NOMO-1 treated with dmso at 0.1 percent for 144 hours (cell line): ENCODE measurements at regions not wholly inside any gene's neighbourhood (a gene's known extent, or its start where the extent isn't known, plus 50 kb on each side); places are given as distances from the start of the nearest gene placed in this dataset.

Source experiments
- DNase-seq: peaks from one replicate; lab custom pipeline; 2025; ENCODE audit not compliant: unreplicated experiment; lab: John Stamatoyannopoulos, UW

DNA sequence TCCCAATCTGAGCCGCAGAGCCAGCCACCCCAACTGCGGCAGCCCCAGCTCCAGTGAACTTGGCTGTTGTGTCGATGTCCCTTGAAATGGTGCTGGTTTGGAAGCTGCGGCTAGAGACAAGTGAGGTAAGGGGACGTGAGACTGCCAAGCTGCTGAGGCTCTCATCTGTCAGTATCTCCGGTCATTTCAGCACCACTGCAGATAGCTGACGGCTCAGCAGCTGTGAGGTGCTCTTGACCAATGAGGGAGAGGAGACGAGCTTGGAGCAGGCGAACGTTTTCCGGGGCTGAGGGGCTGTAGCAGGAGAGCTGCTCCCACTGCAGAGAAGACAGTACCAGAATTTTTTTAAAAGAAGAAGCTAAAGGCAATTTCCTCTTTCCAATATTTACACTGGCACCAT lies 175.5 kb upstream of the CASK start:
- no peak for DNase-seq

DNA sequence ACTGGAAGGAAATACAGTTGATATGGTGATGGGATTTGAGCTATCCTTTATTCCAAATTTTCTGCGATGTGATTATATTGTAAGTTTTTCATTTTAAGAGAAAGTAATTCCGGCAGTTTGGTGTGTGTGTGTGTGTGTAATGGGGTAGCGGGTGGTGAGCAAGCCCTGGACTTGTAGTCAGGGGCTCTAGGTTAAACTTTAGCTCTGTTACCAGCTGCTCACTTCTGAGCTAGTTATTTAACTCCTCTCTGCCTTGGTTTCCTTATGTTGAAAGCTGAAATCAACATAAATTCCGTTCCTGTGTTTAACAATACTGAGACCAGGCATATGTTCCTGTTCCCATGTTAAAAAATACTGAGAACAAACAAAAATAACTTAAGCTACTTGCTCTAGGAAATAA lies 174.1 kb upstream of the CASK start:
- DNase-seq: no peak

DNA sequence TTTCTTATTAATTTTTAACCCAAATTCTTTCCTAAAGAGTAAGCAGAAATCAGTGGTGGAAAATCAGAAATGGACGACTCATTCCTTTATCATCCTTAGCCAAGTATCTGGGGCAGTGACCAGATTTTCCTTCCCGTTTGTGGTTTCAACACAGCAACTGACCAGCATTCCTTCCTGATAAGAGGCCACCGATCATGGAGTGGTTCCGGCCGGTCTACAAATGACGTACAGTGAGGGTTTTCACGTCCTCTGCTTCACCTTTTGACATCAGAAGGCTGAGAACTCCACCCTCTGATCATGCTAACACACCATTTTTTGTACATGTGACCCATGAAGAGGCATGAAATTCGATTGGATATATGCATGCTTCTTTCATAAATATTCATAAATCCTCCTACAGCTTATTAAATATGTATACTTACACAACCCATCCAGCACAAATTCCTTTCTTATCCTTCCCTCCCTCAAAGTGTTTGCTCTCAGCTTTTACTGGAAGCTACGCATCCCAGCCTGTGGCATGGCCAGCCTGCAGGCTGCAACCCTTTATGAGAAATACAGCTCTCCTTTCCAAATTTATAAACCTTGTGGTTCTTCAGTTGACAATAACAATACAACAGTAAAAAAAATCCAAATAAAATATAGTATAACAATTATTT lies 173.0 kb upstream of the CASK start:
- DNase-seq: no peak

DNA sequence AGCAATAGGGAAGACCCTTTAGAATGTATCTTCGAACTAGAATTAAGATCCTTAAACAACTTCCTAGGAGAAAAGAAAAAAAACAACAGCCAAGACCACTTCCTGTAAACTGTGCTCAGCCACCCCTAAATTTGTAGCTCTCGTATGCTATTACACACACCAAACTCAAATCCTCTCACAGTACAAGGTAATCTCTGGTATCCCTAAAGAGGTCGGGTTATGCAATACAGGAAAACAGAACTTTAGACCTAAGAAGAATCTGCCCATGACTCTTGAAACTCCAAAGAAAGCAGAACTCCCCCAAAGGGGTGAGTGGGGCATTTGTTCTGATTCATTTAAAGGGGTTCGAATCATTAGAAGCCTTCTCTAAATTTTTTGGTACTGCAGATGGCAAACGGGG lies 170.9 kb upstream of the CASK start:
- peak; percentile 16 for DNase-seq

DNA sequence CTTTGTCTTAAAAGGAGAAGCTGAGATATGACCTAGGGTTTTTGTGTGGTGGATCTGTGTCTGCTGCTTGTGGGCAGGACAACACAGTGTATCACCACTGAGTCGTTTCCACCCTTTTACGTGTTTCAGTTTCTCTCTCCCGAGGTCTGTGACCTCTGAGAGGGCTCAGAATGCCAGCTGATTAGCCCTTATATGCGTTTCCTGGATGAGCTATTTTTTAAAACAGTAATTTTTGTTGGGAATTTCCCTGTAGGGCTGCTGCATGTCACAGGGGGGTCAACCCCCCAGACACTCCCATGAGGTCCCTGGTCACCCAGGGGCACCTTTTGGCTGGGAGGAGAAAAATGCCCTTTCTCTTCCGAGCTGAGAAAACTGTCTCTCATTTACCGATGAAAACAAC lies 170.4 kb upstream of the CASK start:
- no peak for DNase-seq

DNA sequence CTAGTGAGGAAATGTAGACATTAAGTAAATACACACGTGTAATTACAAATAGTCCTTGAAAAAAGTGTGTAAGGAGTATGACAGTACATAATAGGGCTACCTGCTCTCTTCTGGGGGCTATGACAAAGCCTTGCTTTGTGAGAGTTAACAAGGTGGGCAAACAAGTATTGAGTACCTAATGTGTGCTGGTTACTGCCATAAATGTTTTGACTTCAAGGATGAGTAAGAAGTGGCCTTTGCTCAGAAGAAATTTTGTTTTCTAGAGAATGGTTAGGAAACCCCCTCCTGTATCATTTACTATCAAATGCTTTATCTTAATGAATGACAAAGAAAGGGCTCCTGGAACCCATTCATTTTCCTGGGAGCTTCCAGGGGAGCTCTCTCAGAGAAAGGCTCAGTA lies 167.0 kb upstream of the CASK start:
- no peak for DNase-seq

DNA sequence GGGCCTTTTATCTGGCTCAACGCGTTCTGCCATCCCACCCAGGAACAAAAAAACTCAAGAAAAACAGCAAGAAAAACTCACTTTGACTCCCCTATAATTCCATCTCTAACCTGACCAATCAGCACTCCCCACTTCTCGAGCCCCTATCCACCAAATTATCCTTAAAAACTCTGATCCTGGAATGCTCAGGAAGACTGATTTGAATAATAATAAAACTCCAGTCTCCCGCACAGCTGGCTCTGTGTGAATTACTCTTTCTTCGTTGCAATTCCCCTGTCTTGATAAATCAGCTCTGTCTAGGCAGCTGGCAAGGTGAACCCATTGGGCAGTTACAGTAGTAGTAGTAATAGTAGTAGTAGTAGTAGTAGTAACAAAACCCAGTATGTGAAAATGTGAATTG lies 165.7 kb upstream of the CASK start:
- DNase-seq: no peak

DNA sequence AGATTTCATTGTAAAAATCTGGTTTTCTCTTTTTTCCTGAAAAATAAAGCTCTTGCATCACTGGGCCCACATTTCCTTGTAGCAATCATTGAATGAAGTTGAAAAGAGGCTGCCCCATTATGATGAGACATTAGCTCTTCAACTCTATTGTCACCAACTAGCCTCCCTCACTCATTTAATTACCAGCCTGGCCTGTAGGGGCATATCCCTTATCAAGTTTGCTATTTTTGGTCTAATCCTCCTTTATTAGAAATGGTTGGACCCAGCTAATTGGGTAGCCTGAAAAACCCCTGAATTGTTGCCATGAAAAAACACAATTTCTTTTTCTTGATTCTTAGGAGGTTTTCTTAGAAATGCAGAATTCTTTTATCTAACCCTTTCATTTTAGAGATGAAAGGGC lies 164.6 kb upstream of the CASK start:
- no peak for DNase-seq

DNA sequence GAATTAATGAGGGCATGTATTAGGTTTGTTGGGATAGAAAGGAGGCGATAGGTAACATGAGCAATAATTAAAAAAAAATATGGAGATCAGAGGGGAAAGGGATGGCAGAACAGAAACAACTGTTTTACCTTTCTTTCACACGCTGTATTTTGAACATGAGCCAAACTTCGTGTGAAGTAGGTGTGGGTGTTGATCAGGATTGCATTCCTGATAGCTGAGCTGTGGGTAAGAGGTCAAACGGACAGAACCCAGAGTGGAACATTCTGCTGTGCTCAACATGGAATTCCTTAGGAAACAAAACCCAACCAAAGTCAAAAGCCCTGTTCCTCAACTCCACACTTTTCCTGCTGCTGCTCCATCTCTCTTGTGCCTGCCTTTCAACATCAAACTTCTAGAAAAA lies 162.5 kb upstream of the CASK start:
- no peak for DNase-seq

DNA sequence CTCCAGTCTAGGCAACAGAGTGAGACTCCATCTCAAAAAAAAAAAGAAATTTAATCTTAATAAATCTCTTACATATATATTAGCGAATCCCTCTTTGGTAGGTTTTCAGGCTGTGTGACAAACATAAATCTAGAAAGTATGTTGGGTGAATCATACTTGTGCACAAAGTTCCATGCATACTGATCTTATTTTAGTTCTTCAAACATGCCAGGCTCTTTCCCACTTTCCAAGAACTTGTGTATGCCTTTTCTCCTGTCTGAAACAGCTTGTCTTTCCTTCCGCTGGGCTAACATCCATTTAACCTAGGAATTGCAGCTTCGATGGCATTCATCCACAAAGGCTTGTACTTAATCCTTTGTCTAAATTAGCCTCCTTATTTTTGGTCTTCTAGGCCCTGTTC lies 156.6 kb upstream of the CASK start:
- no peak for DNase-seq

DNA sequence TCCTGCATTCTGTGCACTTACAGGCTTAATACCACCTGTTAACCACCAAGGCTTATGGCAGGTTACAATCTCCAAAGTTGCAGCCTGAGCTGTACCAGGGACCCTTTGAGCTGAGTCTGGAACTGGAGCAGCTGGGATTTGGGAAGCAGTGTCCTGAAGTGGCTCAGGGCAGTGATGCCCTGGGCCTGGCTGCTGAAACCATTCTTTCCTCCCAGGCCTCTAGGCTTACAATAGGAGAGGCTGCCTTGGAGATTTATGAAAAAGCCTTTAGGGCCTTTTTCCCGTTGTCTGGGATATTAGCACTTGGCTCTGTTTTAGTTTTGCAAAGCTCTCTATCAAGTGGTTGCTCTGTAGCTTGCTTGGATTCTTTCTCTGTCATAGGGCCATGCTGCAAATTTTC lies 154.3 kb upstream of the CASK start:
- DNase-seq: no peak

DNA sequence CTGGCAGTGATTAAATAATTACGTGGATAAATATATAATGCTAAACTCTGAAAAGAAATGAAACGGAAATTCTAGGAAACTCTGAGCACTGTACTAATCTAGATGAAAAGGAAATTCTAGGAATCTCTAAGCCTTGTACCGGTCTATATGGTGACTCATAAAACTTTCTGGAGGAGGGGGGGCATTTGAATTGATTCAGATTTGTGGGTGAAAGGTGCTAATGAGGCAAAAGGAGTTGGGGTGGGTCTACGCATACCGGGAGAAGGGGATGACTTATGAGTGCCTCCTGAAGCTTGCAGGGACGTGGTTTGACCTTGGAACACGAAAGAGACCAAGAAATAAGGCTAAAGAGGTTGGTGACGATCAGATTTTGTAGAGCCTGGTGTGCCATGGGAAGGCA lies 151.7 kb upstream of the CASK start:
- no peak for DNase-seq

DNA sequence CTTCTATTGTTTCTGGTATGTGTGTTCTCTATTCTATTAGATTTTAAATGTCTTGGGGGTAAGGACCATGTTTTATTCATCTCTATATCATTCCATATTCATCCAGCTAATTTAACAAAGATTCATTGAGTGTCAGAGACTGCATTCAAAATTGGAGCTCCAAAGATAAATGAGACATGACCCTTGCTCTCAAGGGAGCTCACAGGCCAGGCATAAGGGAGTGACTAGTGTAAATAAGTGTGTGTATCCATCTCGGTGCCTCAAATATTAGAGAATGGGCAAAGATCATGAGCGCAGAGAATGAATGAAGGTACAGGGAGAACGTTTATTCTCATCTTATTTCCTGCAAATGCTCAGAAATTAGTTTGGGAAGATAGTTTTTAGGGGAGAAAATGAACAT lies 150.1 kb upstream of the CASK start:
- no peak for DNase-seq

DNA sequence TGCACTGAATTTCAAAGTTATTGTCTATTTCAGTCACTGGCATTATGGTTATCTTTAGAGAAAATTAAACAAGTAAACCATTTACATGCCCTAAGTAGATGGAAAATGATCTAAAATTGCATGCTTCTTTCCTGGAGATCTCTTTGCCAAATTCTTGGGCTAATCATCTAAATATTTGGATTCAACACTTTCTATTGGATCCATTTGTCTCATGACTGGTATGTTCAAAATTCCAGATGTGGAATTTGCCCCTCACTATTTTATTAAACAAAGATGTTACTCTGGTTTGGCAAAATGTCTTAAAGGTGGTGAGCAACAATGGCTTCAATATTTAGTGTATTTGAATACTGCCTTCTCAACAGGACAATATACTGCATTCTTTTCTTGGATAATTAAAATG lies 147.5 kb upstream of the CASK start:
- no peak for DNase-seq

DNA sequence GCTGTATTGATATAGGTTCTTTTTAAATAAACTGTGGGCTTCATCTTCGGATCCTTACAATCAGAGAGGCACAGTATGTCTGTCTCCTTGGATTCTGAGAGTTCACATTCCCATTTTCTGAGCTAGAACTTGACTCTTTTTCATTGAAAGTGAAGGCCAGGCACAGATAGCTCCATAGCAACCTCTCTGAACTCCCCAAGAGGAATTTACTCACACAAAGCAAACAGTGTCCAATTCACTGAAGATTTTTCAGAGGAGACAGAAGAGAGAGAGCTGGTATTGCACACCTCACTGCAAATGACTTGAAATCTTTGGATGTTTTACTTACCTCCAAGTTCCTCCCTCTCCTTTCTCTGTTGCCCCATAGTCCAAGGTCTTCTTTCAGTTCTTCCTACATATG lies 130.9 kb upstream of the CASK start:
- DNase-seq: no peak

DNA sequence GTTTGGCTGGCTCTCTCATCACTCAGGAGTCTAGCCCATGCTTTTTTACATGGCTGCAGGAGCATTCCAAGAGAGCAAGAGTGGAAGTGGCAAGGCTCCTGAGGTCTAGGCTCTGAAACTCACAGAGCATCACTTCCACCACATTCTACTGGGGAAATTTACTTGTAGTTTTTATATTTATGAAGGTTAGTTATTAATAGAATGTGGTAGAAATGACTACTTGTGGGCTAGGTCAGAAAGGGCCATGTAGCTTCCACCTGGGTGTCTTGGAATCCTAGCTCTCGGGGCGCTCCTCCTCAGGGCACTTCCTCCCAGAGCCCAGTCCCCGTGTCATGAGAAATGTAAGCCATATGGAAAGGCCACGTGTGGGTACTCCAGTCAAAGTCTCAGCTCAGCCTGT lies 127.0 kb upstream of the CASK start:
- DNase-seq: no peak

DNA sequence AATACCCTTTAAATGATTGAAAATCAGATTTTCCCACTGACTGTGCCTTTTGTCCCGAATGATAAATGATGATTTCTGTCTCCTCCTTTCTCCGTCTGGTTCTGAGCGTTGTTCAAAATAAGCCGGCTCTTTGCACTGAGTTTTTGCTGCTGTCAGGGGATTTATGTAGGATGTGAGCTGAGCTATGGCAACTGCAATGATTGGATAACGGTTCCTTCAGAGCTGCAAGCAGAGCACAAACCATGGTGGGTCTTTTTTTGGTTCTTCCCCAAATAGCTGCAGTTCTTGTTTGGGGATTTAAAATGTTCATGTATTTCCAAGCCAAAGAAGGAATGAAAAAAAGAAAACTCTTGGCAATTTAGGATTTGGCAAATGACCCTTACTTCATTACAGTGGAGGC lies 124.5 kb upstream of the CASK start:
- no peak for DNase-seq

DNA sequence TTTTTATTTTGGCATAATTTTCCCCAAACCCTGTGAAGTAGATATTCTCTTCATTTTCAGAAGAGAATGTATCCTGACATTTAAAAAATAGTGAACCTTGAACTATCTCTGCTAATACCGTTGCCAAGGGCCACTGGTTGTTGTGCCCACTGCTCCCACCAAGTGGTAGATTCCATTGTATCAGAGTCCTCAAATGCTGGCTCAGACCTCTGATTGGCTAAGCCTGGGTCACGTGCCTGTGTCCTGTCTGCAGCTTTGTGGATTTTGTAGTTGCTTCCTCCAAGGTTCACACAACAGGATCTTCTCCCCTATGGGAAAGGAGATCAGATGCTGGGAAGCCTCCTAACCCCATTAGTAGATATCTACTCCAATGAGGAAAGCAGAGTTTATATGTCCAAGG lies 104.8 kb upstream of the CASK start:
- no peak for DNase-seq

DNA sequence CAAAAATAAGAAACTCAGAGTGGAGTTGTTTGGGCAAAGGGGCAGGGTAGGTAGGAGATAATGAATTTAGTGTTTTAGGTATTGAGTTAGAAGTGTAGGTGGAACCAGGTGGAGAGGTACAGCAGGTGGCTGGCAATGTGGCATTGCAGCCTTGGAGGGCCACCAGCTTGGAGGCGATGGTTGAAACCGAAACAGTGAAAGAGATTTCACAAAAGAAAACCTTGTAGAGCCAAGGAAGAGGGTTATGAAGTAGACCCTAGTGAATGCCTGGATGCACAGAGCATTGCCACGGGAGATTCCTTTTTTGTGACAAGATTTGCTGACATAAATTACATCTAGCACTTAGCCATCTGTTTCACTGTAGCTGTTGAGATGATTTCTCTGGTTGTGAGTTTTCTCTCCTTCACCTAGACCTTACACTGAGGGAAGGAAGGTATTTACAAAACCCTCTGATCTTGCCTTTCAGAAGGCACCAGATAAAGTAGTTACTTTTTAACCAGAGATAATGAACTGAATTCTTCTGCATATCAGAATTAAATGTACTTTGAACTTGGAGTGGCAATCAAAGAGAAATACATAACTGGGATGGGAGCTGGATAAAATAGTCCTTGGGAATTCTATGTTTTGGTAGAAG lies 104.1 kb upstream of the CASK start:
- no peak for DNase-seq

DNA sequence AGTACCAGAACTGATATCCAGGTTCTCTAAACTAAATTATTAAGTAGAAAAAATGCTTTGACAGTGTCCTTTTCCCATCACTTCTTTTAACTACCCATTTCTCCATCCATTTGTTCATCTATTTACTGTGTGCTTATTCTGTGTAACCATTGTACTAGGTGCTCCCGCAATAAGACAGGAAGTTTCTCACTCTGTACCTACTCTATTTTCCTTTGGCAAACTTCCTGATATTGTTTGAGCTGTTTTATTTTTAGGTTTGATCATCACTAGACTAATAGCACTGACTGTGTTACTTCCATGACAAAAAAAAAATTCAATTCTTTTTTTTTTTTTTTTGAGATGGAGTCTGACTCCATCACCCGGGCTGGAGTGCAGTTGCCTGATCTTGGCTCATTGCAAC lies 102.5 kb upstream of the CASK start:
- DNase-seq: no peak

DNA sequence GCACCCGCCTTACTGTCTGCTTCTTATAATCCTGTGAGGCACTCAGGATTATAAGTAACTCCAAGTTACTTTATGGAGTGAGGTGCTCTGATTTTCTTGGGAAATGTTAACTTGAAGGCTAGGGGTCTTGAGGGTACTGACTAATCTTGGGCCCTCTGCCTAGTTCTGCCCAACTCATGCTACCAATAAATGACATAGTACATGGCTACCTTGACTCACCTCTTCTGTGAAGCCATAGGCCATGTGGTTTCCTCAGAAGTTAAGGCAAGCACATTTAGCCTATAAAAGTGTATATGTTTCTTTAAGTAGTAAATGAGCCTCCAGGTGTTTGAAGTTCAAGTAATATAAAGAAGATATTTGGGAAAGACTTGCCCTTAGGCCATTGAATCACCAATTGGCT lies 99.8 kb upstream of the CASK start:
- DNase-seq: no peak

DNA sequence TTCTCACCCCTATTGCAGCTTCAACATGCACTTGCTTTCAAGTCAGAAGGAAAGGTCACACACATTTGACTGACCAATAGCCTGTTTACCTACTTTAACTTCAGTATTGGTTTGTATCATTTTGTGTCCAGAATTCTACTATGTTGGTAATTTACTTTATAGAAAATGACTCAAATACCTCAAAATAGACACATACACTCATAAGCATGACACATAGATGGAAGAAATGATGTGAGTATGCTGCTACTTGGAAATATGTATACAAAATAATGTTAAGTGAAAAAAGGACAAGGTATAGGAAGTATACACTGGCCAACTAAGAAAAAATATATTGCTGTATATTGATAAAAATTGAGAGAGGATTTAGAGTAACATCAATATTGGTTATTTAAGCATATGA lies 98.8 kb upstream of the CASK start:
- no peak for DNase-seq

DNA sequence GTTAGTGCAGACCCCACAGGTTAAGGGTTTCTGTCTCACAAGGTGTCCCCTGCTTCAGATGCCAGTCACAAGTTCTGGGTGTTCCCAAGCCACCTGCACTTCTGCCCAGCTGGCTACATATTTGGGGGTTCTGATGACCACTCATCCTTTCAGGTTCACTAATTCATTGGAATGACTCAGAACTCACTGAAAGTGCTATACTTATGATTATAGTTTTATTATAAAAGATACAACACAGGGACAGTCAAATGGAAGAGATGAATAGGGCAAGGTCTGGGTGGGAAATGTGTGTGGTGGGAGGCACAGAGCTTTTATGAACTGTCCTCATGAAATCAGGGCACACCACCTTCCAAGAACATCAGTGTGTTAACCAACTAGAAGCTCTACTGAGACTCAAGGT lies 97.7 kb upstream of the CASK start:
- DNase-seq: no peak
